Thyroid gland (tissue), 4 donors: ENCODE measurements at regions not wholly inside any gene's neighbourhood (a gene's known extent, or its start where the extent isn't known, plus 50 kb on each side); places are given as distances from the start of the nearest gene placed in this dataset.

Source experiments
- DNase-seq, 2 donors: peaks; one replicate each; pipeline ENCODE4 v3.0.0-alpha.2; 2019
- H3K27ac ChIP-seq, 3 donors: fragments of 200-600 bp; sonication (generic); 1 replicate in 2 of 3; 2 replicates in 1 of 3; pipeline ENCODE4 v1.5.1; 2016 to 2019; ENCODE audit warnings: mild to moderate bottlenecking in 1 of 3, moderate library complexity in 1 of 3
- H3K27me3 ChIP-seq: fragments of 200-600 bp; sonication (generic); one replicate; pipeline ENCODE4 v1.5.1; 2019
- H3K36me3 ChIP-seq, 2 donors: fragments of 200-600 bp; sonication (generic); one replicate each; pipeline ENCODE4 v1.5.1; 2016 to 2019
- H3K4me1 ChIP-seq, 2 donors: fragments of 200-600 bp; sonication (generic); one replicate each; pipeline ENCODE4 v1.5.1; 2017 to 2019
- H3K4me3 ChIP-seq, 3 donors: fragments of 200-600 bp; sonication (generic); replicated peaks in 1 of 3; 1 replicate in 2 of 3; 2 replicates in 1 of 3; pipeline ENCODE4 v1.5.1; 2016; ENCODE audit warnings: mild to moderate bottlenecking in 1 of 3
- H3K9me3 ChIP-seq: fragments of 200-600 bp; sonication (generic); one replicate; pipeline ENCODE4 v1.5.1; 2017
- CTCF ChIP-seq, 6 experiments: fragments of 200-600 bp in 3 of 6; fragments of 450-650 bp in 3 of 6; sonication (generic) in 3 of 6; IDR thresholded peaks; one replicate each; pipeline ENCODE4 v1.5.1; 2016 to 2019; ENCODE audit warnings: antibody characterized with exemption in 6 of 6, mild to moderate bottlenecking in 2 of 6, inconsistent platforms in 1 of 6, moderate library complexity in 1 of 6
- POLR2A ChIP-seq, 2 donors: fragments of 450-650 bp; IDR thresholded peaks; one replicate each; pipeline ENCODE4 v1.6.1; 2017; ENCODE audit warnings: antibody characterized with exemption in 2 of 2, mild to moderate bottlenecking in 2 of 2, moderate library complexity in 1 of 2
- WGBS, 2 donors: methylation state at CpG; one replicate each; pipeline ENCODE4 v1.1.5; 2017; 5-methylcytosine and 5-hydroxymethylcytosine counted together
- intact Hi-C: fragments of 100-400 bp; cut with DNase I; formaldehyde crosslinking; loops from one replicate; pipeline ENCODE4 v1.15.1; 2023

- H3K27ac ChIP-seq, result peak overlapping the region; percentile 48 to 77 (median 72)
- peaks cover 31 to 58% of the 10 kb centered on the region in 2 donors for H3K4me1 ChIP-seq
- H3K27me3 ChIP-seq, result no peaks in the 10 kb centered on the region
- DNase-seq, result no peak
- TF ChIP-seq CTCF (IDR thresholded peaks at IDR 0.05), result no peak
- no peak for TF ChIP-seq POLR2A (IDR thresholded peaks at IDR 0.05)
- no peaks in the 10 kb centered on the region for H3K36me3 ChIP-seq
- no peaks in the 10 kb centered on the region for H3K9me3 ChIP-seq
- WGBS, 2 donors, result 46 to 48% methylated on average over 4 of the region's 4 CpGs
- H3K4me3 ChIP-seq, result no peak overlapping the region
- intact Hi-C loops, result no loop called here
These were observed 214.5 kb upstream of the CITED2 start for GRCh38 chr6:139588734-139589593.

GRCh38 chr6:139588076-139588639, 213.7 kb upstream of the CITED2 start:
- intact Hi-C loops, result no loop called here
- Histone ChIP-seq H3K9me3 (no peaks in the 10 kb centered on the region), H3K36me3 (no peaks in the 10 kb centered on the region), H3K4me1 (peaks cover 31 to 61% of the 10 kb centered on the region in 2 donors), H3K27ac (peak overlapping the region; percentile 48 to 77 (median 72)), H3K4me3 (no peak overlapping the region), H3K27me3 (no peaks in the 10 kb centered on the region)
- DNase-seq, result peak; percentile 71
- 16 to 17% methylated on average over 3 of the region's 3 CpGs for WGBS, 2 donors
- TF ChIP-seq POLR2A (IDR thresholded peaks at IDR 0.05) (no peak), CTCF (IDR thresholded peaks at IDR 0.05) (no peak)

- H3K4me1 ChIP-seq, result peaks cover 31 to 65% of the 10 kb centered on the region in 2 donors
- no peak for DNase-seq
- intact Hi-C loops, result no loop called here
- no peak for TF ChIP-seq CTCF (IDR thresholded peaks at IDR 0.05)
- no peak for TF ChIP-seq POLR2A (IDR thresholded peaks at IDR 0.05)
- H3K36me3 ChIP-seq, result no peaks in the 10 kb centered on the region
- H3K4me3 ChIP-seq, result no peak overlapping the region
- no peaks in the 10 kb centered on the region for H3K9me3 ChIP-seq
- no peaks in the 10 kb centered on the region for H3K27me3 ChIP-seq
- 74 to 91% methylated on average over 6 of the region's 6 CpGs for WGBS, 2 donors
- H3K27ac ChIP-seq, result peak overlapping the region; percentile 48 to 77 (median 72)
These were observed 213.0 kb upstream of the CITED2 start for GRCh38 chr6:139587469-139587868.

GRCh38 chr6:139586273-139586672, 211.8 kb upstream of the CITED2 start:
- peak overlapping the region in 2 of 3 donors; percentile 16 to 44 for H3K27ac ChIP-seq
- H3K9me3 ChIP-seq, result no peaks in the 10 kb centered on the region
- peak in 1 of 2 donors; percentile 16 for DNase-seq
- H3K4me1 ChIP-seq, result peaks cover 25 to 56% of the 10 kb centered on the region in 2 donors
- WGBS, 2 donors, result 81 to 84% methylated on average over 3 of the region's 3 CpGs
- TF ChIP-seq POLR2A (IDR thresholded peaks at IDR 0.05) (no peak), CTCF (IDR thresholded peaks at IDR 0.05) (no peak)
- intact Hi-C loops, result no loop called here
- no peaks in the 10 kb centered on the region for H3K27me3 ChIP-seq
- H3K36me3 ChIP-seq, result no peaks in the 10 kb centered on the region
- H3K4me3 ChIP-seq, result no peak overlapping the region

- Histone ChIP-seq H3K36me3 (no peaks in the 10 kb centered on the region), H3K4me3 (no peak overlapping the region), H3K27ac (no peak overlapping the region), H3K4me1 (peaks cover 17 to 39% of the 10 kb centered on the region in 2 donors), H3K27me3 (no peaks in the 10 kb centered on the region), H3K9me3 (no peaks in the 10 kb centered on the region)
- DNase-seq, result no peak
- 91 to 97% methylated on average over 1 of the region's 1 CpG for WGBS, 2 donors
- TF ChIP-seq POLR2A (IDR thresholded peaks at IDR 0.05), result no peak
- no peak for TF ChIP-seq CTCF (IDR thresholded peaks at IDR 0.05)
- intact Hi-C loops, result no loop called here
These were observed 210.2 kb upstream of the CITED2 start for GRCh38 chr6:139584599-139584998.
